Omental fat pad (tissue), 3 donors: ENCODE measurements at regions not wholly inside any gene's neighbourhood (a gene's known extent, or its start where the extent isn't known, plus 50 kb on each side); places are given as distances from the start of the nearest gene placed in this dataset.
"Not testable (repeated sequence)": the region's sequence is repeated elsewhere in the genome, so short reads cannot be mapped to it uniquely, and the experiment has no call there.

Source experiments
- ATAC-seq: fragments of 150-250 bp; one replicate; pipeline ENCODE4 v1.9.1; 2016; ENCODE audit warnings: mild to moderate bottlenecking, moderate library complexity; ENCODE audit not compliant: low FRiP score
- DNase-seq: peaks from one replicate; pipeline ENCODE4 v3.0.0-alpha.2; 2019; ENCODE audit warnings: low spot score
- CTCF ChIP-seq, 3 donors: fragments of 450-650 bp; IDR thresholded peaks; one replicate each; pipeline ENCODE4 v1.5.1; 2016 to 2017; ENCODE audit warnings: antibody characterized with exemption in 3 of 3, mild to moderate bottlenecking in 3 of 3, moderate library complexity in 2 of 3

- no peak for TF ChIP-seq CTCF (IDR thresholded peaks at IDR 0.05)
- no peak for ATAC-seq
- DNase-seq = no peak
Observed at GRCh38 chr14:105900398-105901160, 374.2 kb downstream of the TMEM121 start.

GRCh38 chr14:105901226-105901625, 374.8 kb downstream of the TMEM121 start:
- TF ChIP-seq CTCF (IDR thresholded peaks at IDR 0.05) = no peak
- ATAC-seq (no peak), DNase-seq (no peak)

GRCh38 chr14:105902131-105902898, 375.9 kb downstream of the TMEM121 start:
- no peak for TF ChIP-seq CTCF (IDR thresholded peaks at IDR 0.05)
- DNase-seq (no peak), ATAC-seq (no peak)

- not testable (repeated sequence) for ATAC-seq, DNase-seq
Observed at GRCh38 chr14:105902899-105903165, 376.4 kb downstream of the TMEM121 start.

- no peak for ATAC-seq
- no peak for DNase-seq
- no peak for TF ChIP-seq CTCF (IDR thresholded peaks at IDR 0.05)
Observed at GRCh38 chr14:105903971-105904370, 377.6 kb downstream of the TMEM121 start.

- no peak for ATAC-seq
- no peak for DNase-seq
- no peak for TF ChIP-seq CTCF (IDR thresholded peaks at IDR 0.05)
Observed at GRCh38 chr14:105904379-105904778, 378.0 kb downstream of the TMEM121 start.

- TF ChIP-seq CTCF (IDR thresholded peaks at IDR 0.05) = no peak
- DNase-seq = no peak
- ATAC-seq = no peak
Observed at GRCh38 chr14:105905456-105905855, 379.1 kb downstream of the TMEM121 start.
